ENCODE measurements at regions not wholly inside any gene's neighbourhood (a gene's known extent, or its start where the extent isn't known, plus 50 kb on each side); places are given as distances from the start of the nearest gene placed in this dataset.

- TF ChIP-seq USF2 (IDR thresholded peaks at IDR 0.05; ENCODE audit: low read length): no peak
- no peak for TF ChIP-seq SIX5 (IDR thresholded peaks at IDR 0.05; ENCODE audit: low read depth, low read length)
Measured at GRCh38 chr1:61000327-61000726, 82.0 kb upstream of the NFIA start (continued).
